Amygdala (tissue), 56 donors: ENCODE measurements at regions not wholly inside any gene's neighbourhood (a gene's known extent, or its start where the extent isn't known, plus 50 kb on each side); places are given as distances from the start of the nearest gene placed in this dataset.
"Not testable (repeated sequence)": the region's sequence is repeated elsewhere in the genome, so short reads cannot be mapped to it uniquely, and the experiment has no call there.

ENCODE experiments used
- DNase-seq, 56 donors: peaks; one replicate each; lab custom pipeline; 2025; lab: John Stamatoyannopoulos, UW

- DNase-seq, result no peak
Observed at GRCh38 chr12:68984796-68985573, 52.0 kb upstream of the CPM start.

- not testable (repeated sequence) for DNase-seq
Observed at GRCh38 chr12:68997526-68997925, 64.6 kb upstream of the CPM start.

GRCh38 chr12:68998041-68998440 is 65.1 kb upstream of the CPM start:
- no peak for DNase-seq

- no peak for DNase-seq
Observed at GRCh38 chr12:69000074-69000473, 67.1 kb upstream of the CPM start.

GRCh38 chr12:69000540-69001243 is 67.7 kb upstream of the CPM start:
- no peak for DNase-seq

GRCh38 chr12:69001251-69001650 is 68.3 kb upstream of the CPM start:
- DNase-seq, result no peak

GRCh38 chr12:69002969-69003368 is 70.0 kb upstream of the CPM start:
- DNase-seq, result no peak

- DNase-seq, result no peak
Observed at GRCh38 chr12:69003991-69004390, 71.0 kb upstream of the CPM start.

GRCh38 chr12:69007101-69007854 is 74.3 kb upstream of the CPM start:
- no peak for DNase-seq

- DNase-seq, result no peak
Observed at GRCh38 chr12:69007855-69008351, 74.9 kb upstream of the CPM start.

- DNase-seq, result no peak
Observed at GRCh38 chr12:69008520-69008919, 75.5 kb upstream of the CPM start.

GRCh38 chr12:69014047-69014446 is 81.1 kb upstream of the CPM start:
- no peak for DNase-seq

GRCh38 chr12:69015017-69015416 is 82.0 kb upstream of the CPM start:
- no peak for DNase-seq

GRCh38 chr12:69015831-69016230 is 82.9 kb upstream of the CPM start:
- DNase-seq, result no peak

GRCh38 chr12:69019082-69019481 is 86.1 kb upstream of the CPM start:
- DNase-seq, result no peak

GRCh38 chr12:69019910-69020309 is 86.9 kb upstream of the CPM start:
- no peak for DNase-seq

- DNase-seq, result no peak
Observed at GRCh38 chr12:69022674-69023073, 89.7 kb upstream of the CPM start.

- no peak for DNase-seq
Observed at GRCh38 chr12:69023840-69024239, 90.9 kb upstream of the CPM start.

GRCh38 chr12:69024413-69024812 is 91.4 kb upstream of the CPM start:
- no peak for DNase-seq

GRCh38 chr12:69024907-69025306 is 91.9 kb upstream of the CPM start:
- no peak for DNase-seq

- no peak for DNase-seq
Observed at GRCh38 chr12:69026336-69026735, 93.4 kb upstream of the CPM start.
